ENCODE measurements at regions not wholly inside any gene's neighbourhood (a gene's known extent, or its start where the extent isn't known, plus 50 kb on each side); places are given as distances from the start of the nearest gene placed in this dataset.

- H3K27ac ChIP-seq = no peak overlapping the region
Measured at GRCh38 chr13:87302034-87302433, 369.1 kb upstream of the SLITRK5 start.

GRCh38 chr13:87302931-87303330 lies 368.2 kb upstream of the SLITRK5 start:
- no peak overlapping the region for H3K27ac ChIP-seq
- H3K9me3 ChIP-seq (ENCODE audit: low read depth) = no peaks in the 10 kb centered on the region
- DNase-seq (ENCODE audit: low read depth in 1 of 2, low spot score in 1 of 2) = no peak
- no peak overlapping the region for H3K4me3 ChIP-seq
- no peak for TF ChIP-seq CTCF (IDR thresholded peaks at IDR 0.05; ENCODE audit: low read depth, low read length)
- H3K36me3 ChIP-seq = no peaks in the 10 kb centered on the region
- no peaks in the 10 kb centered on the region for H3K4me1 ChIP-seq (ENCODE audit: low read depth)
- H3K27me3 ChIP-seq = no peaks in the 10 kb centered on the region

More at GRCh38 chr13:87302034-87302433, 369.1 kb upstream of the SLITRK5 start:
- Histone ChIP-seq H3K9me3 (ENCODE audit: low read depth) (no peaks in the 10 kb centered on the region), H3K36me3 (no peaks in the 10 kb centered on the region), H3K4me1 (ENCODE audit: low read depth) (no peaks in the 10 kb centered on the region), H3K27me3 (no peaks in the 10 kb centered on the region), H3K4me3 (no peak overlapping the region)
- TF ChIP-seq CTCF (IDR thresholded peaks at IDR 0.05; ENCODE audit: low read depth, low read length) = no peak
- no peak for DNase-seq (ENCODE audit: low read depth in 1 of 2, low spot score in 1 of 2)

- H3K4me1 ChIP-seq (ENCODE audit: low read depth) = no peaks in the 10 kb centered on the region
- no peak overlapping the region for H3K4me3 ChIP-seq
- no peak for TF ChIP-seq CTCF (IDR thresholded peaks at IDR 0.05; ENCODE audit: low read depth, low read length)
- H3K27ac ChIP-seq = no peak overlapping the region
- no peaks in the 10 kb centered on the region for H3K36me3 ChIP-seq
- no peaks in the 10 kb centered on the region for H3K9me3 ChIP-seq (ENCODE audit: low read depth)
- no peak for DNase-seq (ENCODE audit: low read depth in 1 of 2, low spot score in 1 of 2)
- H3K27me3 ChIP-seq = no peaks in the 10 kb centered on the region
Measured at GRCh38 chr13:87311165-87311564, 360.0 kb upstream of the SLITRK5 start.

GRCh38 chr13:87314822-87315221 lies 356.3 kb upstream of the SLITRK5 start:
- DNase-seq (ENCODE audit: low read depth in 1 of 2, low spot score in 1 of 2) = no peak
- TF ChIP-seq CTCF (IDR thresholded peaks at IDR 0.05; ENCODE audit: low read depth, low read length) = no peak
- H3K9me3 ChIP-seq (ENCODE audit: low read depth) = no peaks in the 10 kb centered on the region
- H3K27me3 ChIP-seq = no peaks in the 10 kb centered on the region
- no peaks in the 10 kb centered on the region for H3K36me3 ChIP-seq
- H3K4me3 ChIP-seq = no peak overlapping the region
- H3K27ac ChIP-seq = no peak overlapping the region
- H3K4me1 ChIP-seq (ENCODE audit: low read depth) = no peaks in the 10 kb centered on the region

GRCh38 chr13:87322386-87322785 lies 348.8 kb upstream of the SLITRK5 start:
- DNase-seq (ENCODE audit: low read depth in 1 of 2, low spot score in 1 of 2) = no peak
- no peak overlapping the region for H3K4me3 ChIP-seq
- H3K4me1 ChIP-seq (ENCODE audit: low read depth) = no peaks in the 10 kb centered on the region
- no peaks in the 10 kb centered on the region for H3K27me3 ChIP-seq
- TF ChIP-seq CTCF (IDR thresholded peaks at IDR 0.05; ENCODE audit: low read depth, low read length) = no peak
- H3K36me3 ChIP-seq = no peaks in the 10 kb centered on the region
- H3K9me3 ChIP-seq (ENCODE audit: low read depth) = no peaks in the 10 kb centered on the region
- H3K27ac ChIP-seq = no peak overlapping the region

- Histone ChIP-seq H3K36me3 (no peaks in the 10 kb centered on the region), H3K4me1 (ENCODE audit: low read depth) (no peaks in the 10 kb centered on the region)
Measured at GRCh38 chr13:87324558-87324957, 346.6 kb upstream of the SLITRK5 start.

More at GRCh38 chr13:87324558-87324957, 346.6 kb upstream of the SLITRK5 start:
- no peaks in the 10 kb centered on the region for H3K9me3 ChIP-seq (ENCODE audit: low read depth)
- no peak for TF ChIP-seq CTCF (IDR thresholded peaks at IDR 0.05; ENCODE audit: low read depth, low read length)
- no peak overlapping the region for H3K27ac ChIP-seq
- no peak overlapping the region for H3K4me3 ChIP-seq
- no peak for DNase-seq (ENCODE audit: low read depth in 1 of 2, low spot score in 1 of 2)
- H3K27me3 ChIP-seq = no peaks in the 10 kb centered on the region

Data from cardiac muscle cell (in vitro differentiated cells and primary cell).